ENCODE measurements at regions not wholly inside any gene's neighbourhood (a gene's known extent, or its start where the extent isn't known, plus 50 kb on each side); places are given as distances from the start of the nearest gene placed in this dataset.
"Not testable (repeated sequence)": the region's sequence is repeated elsewhere in the genome, so short reads cannot be mapped to it uniquely, and the experiment has no call there.

DNA sequence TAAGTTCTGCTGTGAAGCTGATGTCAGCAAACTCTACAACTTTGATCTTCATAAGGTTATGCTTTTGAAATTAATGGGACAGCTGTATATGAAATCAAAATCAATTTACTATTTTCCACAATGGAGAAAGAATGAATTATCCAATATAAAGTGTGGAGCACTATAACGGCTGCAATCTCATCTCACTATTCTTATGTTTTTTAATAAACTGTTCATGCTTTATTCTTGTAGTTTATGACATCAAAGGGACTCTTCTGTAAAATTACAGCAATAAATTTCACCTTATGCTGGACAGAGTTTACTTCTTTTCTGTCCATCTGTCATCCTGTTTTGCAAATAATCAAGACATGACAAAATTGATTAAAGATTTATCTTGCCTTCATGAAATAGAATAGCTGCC, 192.5 kb downstream of the TECRL start:
- DNase-seq (ENCODE audit: low spot score), result no peak

DNA sequence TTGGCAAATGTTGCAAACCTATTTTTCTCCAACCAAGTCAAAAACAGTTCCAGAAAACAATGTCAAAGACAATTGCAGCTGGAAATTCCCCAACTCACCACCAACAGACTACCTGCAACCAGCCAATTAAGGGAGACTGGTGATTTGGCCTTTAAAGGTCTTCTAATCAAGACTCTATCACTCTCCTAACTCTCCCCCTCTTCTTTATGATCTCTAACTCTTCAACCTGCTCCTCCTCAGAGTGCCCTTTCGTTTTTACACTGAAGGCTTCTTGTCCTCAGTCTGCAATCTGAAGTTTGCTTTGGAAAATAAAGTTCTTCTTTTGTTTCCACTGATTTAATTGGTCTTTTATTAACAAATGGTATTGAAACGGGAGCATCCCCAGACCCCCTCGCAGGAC, 203.9 kb downstream of the TECRL start:
- no peak for DNase-seq (ENCODE audit: low spot score)

DNA sequence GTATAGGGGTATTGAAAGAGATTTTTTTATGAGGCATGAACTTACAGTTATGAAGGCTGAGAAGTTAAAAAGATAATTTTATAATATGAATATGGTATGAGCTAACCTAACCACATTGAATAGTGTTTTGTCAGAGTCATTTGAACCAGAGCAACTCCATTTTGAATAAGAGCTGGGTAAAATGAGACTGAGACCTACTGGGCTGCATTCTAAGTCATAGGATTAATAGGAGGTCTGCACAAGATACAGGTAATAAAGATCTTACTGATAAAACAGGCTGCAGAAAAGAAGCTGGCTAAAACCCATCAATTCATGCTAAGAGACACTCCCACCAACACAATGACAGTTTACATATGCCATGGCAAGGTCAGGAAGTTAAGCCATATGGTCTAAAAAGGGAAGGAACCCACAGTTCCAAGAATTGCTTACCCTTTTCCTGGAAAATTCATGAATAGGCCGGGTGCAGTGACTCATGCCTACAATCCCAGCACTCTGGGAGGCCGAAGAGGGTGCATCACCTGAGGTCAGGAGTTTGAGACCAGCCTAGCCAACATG, 209.2 kb downstream of the TECRL start:
- no peak for DNase-seq (ENCODE audit: low spot score)

DNA sequence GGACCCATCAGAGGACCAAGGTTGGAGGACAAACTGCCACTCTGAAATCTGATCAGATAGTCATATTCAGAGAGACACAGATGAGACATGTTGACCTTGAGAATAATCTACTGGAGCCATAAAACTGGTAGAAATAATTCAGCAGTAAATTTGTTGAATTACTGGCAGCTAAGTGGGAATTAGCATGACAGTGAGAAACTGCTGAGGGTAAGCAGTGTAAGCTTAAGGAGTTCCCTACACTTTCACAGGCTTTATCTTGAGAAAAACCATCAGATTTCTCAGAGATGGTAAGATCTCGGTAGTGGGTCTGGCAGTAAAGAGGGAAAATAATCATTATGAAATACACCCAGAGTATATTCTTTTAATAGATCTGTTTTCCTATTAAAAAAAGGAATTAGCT, 213.7 kb downstream of the TECRL start:
- no peak for DNase-seq (ENCODE audit: low spot score)

DNA sequence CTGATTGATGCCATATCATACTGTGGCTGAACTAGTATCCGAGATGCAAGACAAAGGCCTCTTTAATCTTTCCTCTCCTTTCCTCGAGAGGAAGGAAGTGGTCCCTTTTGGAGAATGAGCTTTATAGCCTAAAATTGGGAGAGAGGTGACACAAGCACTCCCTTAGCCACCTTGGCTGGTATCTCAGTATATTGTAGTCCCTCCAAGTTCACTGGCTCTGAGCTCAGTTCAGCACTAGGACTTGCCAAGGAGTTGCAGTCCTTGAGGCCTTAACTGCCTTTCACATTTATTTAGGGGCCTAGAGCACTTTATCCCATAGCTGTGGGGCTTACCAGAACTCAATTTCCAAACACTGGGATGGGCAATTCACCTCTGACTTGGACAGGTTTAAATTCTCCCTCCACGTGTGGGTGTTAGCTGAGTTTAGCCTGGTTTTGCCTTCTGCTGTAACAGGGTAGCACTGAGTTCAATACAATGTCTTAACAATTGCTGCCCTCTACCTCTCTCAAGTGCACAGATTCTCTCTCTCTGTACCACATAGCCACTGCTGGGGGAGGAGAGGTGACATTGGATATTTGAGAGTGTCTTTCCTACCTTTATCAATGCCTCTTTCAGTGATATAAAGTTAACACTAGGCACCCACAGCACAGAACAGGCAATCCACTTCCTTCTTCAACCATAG, 216.4 kb downstream of the TECRL start:
- no peak for DNase-seq (ENCODE audit: low spot score)

DNA sequence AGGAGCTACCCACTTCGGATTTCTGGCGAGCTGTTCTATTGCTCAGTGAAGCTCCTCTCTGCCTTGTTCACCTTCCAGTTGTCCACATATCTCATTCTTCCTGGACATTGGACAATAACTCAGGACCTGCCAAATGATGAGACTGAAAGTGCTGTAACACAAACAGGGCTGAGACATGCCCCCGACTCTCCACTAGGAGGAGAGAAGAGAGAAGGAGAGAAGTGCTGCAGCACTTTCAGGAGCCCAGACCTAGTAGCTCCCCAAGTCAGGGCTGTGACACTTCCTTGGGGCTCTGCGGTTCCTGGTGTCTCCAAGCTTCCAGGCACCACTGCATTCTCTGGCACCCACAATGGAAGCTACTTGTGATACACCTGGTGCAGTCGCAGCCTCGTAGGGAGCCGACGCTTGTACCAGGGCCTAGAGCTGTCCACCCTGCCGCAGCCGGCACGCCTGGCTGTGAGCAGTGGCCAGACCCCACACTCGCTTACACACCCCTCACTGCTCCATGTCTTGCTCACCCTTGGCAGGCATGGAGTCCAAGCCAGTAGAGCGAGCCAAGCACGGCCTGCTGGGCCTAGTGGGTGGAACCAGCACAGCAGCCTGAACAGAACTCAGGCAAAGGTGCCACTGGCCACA, 234.9 kb downstream of the TECRL start:
- no peak for DNase-seq (ENCODE audit: low spot score)

DNA sequence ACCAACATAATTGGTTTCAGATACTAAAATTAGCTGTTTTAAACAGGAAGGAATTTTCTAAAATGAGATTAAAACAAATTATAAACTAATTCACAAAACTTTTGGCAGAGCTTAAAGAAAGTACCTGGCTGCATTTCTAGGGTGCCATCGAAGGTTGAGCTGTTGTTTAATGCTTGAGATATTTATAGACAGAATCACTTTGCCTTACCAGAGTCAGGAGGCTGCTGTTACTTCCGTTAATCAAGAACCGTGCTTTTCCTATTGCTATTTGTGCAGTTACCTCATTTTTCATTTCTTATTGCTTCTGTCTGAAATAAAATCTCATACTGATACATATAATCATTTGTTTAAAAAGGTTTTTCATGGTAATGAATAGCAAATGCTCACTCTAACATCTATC, 242.9 kb downstream of the TECRL start:
- DNase-seq (ENCODE audit: low spot score), result no peak

DNA sequence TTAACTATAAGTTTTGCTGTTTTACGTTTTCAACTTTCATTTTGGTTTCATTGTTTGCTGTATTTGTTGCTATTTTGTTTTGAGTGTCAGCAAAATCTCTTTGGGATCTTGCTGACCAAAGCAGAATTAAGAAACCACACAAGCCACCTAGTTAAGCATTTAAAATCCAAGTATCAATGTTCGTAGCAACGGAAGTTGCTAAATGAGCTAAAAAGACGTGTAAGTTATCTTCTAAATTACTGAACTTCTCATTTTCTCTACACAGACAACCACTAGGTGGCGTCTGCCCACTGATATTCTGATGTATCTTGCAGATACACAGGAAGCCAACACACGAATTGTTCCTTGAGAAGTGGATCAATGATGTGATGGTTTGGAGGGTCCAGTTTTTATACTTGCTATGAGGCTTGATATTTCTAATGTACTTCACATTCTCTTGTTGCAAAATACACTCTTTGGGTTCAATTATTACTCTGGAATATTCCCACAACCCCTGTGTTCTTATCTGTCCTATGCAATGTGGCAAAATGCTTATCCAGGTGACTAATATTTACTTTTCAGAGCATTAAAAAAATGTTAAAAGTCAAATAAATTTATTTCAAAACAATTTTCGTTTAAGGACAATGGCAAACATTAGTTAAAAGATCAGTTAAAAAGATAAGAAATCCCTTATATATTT, 250.5 kb downstream of the TECRL start:
- DNase-seq (ENCODE audit: low spot score), result peak; percentile 63

DNA sequence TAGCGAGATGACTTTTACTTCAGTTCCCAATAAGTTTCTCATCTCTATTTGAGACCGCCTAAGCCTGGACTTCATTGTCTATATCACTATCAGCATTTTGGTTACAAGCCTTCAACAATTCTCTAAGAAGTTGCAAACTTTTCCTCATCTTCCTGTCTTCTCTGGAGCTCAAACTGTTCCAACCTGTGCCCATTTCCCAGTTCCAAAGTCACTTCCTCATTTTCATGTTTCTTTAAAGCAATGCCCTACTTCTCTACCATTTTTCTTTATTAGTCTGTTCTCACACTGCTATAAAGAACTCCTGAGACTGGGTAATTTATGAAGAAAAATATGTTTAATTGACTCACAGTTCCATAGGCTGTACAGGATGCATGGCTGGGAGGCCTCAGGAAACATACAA, 251.9 kb downstream of the TECRL start:
- no peak for DNase-seq (ENCODE audit: low spot score)

DNA sequence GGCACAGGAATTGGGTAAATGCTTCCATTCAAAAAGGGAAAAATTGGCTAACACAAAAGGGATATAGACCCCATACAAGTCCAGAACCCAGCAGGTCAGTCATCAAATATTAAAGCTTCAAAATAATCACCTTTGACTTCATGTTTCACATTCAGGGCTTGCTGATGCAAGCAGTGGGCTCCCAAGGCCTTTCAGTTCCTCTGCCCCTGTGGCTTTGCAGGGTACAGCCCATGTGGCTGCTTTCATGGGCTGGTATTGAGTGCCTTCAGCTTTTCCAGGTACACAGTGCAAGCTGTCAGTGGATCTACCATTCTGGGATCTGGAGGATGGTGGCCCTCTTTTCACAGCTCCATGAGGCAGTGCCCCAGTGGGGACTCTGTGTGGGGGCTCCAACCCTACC, 253.0 kb downstream of the TECRL start:
- DNase-seq (ENCODE audit: low spot score), result no peak

DNA sequence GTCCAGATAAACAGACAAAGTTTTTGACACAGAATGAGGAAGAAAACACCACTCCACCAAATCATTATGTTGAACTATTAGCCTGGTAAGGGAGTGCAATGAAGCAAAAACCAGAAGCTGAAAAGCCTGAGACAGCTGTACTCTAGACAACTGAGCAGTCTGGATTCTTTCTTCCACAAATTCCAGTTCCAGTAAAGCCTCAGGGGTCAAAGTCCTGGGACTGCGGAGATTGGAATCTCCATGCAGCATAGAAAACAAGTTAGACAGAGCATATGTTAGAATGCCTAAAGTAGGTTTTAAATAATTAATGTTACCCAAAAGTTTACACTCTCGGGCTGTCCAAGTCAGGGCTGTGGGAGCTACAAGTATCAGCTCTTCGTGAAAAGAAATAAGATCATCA, 263.2 kb downstream of the TECRL start:
- no peak for DNase-seq (ENCODE audit: low spot score)

DNA sequence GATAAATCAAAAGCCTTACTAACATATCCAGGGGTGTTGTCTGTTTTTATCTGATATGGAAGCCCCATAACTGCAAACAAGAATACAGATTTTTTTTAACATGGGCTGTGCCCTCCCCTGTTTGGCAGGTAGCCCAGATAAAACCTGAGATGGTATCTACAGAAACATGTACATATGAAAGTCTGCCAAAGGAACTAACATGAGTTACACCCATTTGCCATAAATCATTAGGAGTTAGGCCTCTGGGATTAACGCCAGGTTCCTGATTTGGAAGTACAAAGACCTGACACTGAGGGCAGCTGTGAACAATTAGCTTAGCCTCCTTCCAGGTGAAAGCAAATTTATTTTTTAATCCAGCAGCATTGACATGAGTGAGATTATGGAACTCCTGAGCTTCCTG, 264.3 kb downstream of the TECRL start:
- DNase-seq (ENCODE audit: low spot score), result no peak

DNA sequence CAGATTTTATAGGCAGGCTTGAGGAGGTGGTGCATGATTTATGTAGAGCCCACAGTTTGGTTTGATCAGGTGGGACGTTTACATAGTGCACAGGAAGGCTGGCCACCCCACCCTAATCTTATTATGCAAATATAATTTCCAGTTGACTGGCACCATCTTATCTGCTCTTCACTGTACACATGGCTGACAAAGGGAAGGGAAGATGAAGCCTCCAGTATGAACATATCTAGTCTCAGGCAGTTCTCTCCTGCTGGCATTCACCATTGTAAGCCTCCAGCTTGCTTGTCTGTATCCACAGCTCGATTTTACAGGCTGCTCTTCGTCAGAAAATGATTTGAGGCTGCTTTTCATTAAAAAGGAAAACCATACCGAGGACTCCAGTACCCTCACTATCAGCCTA, 278.3 kb downstream of the TECRL start:
- DNase-seq (ENCODE audit: low spot score), result no peak

DNA sequence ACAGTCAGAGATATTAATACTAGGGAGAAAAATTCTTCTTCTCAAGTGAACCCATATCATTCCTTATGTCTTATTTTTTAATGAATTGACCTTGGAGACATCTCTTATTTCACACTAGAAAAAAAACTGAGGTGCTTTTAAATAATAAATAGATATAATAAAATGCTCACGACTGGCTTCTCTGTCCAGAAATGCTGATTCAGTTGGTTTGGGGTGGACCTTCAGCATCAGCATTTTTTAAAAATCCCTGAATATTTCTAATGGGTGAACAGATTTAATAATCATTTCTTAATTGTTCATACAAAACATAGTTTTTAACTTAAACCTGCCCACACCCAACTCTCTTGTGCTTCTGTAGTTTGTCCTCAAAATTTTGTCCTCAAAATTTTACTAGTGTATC, 283.9 kb downstream of the TECRL start:
- DNase-seq (ENCODE audit: low spot score), result no peak

DNA sequence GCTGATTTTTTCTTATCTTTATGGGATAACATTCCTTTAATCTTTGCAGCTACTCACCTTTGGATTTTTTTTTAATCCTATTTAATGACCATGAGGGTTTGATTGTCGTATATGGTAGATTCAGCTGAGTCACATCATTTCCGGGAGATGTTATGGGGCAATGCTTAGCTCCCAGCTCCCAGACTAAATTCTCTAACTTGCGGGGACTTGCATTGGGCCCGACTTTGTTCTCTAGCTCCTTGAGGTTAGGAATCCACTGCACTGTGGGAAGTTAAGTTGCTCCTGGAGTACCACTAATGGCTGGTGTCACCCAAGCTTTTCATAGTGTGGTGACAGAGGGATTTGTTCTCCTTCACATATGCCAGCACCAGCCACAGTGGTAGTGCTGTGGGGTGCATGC, 287.4 kb downstream of the TECRL start:
- DNase-seq (ENCODE audit: low spot score), result no peak

DNA sequence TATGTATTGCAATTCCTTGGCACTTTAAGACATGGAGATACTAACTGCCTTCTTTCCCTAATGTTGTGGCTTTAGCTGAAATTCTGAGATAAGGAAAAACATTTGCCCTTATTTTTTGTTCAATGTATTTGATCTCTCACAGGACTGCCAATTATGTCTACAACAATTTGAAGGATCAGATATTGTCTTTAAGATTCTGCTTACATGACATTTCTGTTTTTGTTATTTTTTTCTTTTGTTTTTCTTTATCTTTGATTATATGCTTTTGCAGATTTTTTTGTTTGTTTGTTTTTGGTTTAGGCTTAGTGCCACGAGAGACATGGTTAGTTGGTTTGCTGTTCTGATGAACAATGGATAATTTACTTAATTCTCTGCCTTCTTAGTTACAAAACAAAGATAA, 303.3 kb downstream of the TECRL start:
- no peak for DNase-seq (ENCODE audit: low spot score)

DNA sequence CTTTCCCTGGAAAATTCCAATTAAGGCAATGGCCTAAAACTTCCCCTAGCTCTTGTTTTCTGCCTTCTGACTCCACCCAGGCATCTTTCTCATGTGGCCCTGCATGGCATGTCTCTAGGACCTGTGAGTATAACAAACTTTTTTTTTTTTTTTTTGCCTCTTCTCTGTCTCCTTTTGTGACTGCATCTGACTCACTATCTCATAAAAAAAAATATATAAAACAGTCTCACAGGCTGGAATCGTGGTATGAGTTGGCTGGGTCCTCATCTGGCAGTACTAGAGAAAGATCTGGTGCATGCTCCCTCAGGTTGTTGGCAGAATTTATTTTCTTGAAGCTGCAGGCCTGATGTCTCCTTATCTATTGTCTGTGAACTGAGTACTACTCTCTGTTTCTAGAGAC, 313.9 kb downstream of the TECRL start:
- no peak for DNase-seq (ENCODE audit: low spot score)

DNA sequence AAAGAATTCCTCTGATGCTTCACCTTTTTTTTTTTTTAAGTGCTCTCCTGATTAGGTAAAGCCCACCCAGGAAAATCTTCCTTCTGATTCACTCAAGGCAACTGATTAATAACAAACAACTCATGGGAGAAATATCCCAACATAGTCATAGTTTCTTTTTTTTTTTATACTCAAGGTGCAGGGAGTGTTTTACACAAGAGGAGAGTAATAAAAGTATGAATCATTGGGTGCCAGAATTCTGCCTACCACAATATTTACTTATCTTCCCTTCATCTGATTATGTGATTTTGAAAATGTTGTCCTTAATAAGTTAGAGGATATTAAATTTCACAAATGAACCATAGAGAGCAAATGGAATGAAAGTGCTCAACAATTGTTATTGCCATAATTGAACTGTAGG, 329.9 kb downstream of the TECRL start:
- DNase-seq (ENCODE audit: low spot score), result no peak

DNA sequence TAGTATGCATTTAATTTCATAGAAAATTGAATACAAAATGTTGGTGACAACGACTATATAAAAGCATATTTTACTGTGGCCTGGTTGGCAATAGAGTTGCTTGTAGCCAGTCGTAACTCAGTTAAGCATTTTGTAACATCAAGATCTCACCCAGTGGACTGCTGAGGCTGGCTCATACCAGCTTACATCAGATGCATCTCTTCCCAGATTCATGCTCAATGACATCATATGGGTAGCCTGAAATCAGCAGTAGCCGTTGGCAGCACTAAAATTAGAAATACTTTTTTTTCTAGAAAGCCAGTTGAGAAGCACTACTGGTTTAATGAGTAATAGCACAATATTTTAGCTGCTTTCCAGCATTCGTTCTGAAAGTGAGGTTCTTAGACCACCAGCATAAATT, 341.2 kb downstream of the TECRL start:
- DNase-seq (ENCODE audit: low spot score), result no peak

DNA sequence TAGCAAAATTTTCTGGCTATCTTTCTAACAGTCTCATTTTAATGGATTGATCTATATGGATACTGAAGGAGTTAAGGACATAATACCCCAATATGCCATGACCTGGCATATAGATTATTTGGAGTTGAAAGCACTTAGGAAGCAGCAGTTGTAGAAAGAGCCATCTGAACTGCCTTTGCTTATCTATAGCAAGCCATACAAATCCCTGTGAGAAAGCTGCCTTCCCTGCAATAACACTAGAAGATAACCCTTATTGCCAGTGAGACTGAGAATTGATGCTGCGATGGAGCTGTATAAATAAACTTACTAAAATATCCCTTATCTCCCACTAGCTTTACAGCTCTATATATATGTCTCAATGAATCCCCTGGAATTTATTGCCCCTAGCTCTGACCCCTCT, 346.3 kb downstream of the TECRL start:
- DNase-seq (ENCODE audit: low spot score), result no peak

DNA sequence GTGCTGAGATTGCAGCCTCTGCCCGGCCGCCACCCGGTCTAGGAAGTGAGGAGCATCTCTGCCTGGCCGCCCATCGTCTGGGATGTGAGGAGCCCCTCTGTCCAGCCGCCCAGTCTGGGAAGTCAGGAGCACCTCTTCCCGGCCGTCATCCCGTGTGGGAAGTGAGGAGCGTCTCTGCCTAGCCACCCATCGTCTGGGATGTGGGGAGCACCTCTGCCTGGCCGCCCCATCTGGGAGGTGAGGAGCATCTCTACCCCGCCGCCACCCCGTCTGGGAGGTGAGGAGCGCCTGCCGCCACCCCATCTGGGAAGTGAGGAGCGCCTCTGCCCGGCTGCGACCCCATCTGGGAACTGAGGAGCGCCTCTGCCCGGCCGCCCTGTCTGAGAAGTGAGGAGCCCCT, 372.2 kb downstream of the TECRL start:
- DNase-seq (ENCODE audit: low spot score), result not testable (repeated sequence)

DNA sequence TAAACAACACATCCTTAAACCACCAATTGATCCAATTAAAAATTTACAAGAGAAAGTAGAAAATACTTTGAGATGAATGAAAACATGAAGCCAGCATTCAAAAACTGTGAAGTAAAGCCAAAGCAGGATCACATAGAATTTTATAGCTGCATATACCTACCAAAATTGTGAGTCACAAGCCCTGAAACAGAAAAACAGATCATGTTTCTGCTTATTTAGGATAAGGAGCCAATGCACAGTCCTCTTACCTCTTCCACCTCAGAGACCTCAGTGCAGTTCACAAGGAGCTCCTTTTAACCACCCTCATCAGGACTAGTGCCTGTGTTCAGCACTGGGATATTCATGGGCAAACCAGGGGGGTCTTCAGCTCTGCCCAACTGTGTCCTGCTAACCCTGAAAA, 386.7 kb downstream of the TECRL start:
- DNase-seq (ENCODE audit: low spot score), result no peak

DNA sequence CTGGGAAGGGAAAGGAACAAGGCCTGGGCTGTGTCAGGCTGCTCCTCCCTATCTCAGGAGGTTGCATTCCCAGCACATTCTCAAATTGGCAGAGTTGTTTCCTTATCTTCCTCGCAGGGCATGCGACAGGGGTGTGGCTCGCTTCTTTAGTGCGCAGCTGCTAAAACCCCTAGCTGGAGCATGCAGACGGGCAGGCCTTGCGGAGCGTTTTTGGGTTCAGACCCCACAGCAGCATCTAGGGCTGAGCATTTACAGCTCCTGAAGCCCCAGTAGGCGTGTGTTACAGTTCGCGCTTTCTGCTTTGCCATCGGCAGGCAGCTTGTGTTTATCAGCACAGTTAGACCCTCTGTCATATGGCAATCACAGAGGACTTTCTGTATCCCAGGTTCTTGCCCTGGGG, 392.4 kb downstream of the TECRL start:
- DNase-seq (ENCODE audit: low spot score), result no peak

Data from cerebellar cortex (tissue), 1 donor.